WTC11 (cell line): ENCODE measurements at regions not wholly inside any gene's neighbourhood (a gene's known extent, or its start where the extent isn't known, plus 50 kb on each side); places are given as distances from the start of the nearest gene placed in this dataset.

ENCODE experiments used
- ATAC-seq: fragments of 200-7000 bp; cut with Tn5 transposase; 2 replicates; pipeline ENCODE4 v1.10.0; 2021; ENCODE audit warnings: mild to moderate bottlenecking, moderate library complexity
- CTCF ChIA-PET: fragments of 300-600 bp; sonication (Branson Sonifier 250); formaldehyde crosslinking; loops from one replicate; lab custom pipeline; 2021; ENCODE audit warnings: antibody characterized with exemption; lab: Charles Lee
- POLR2A ChIA-PET: fragments of 350-600 bp; sonication (Branson Sonifier 250); formaldehyde crosslinking; loops from one replicate; lab custom pipeline; 2021; ENCODE audit warnings: antibody characterized with exemption; lab: Charles Lee
- DNase-seq: peaks from one replicate; pipeline ENCODE4 v3.0.0; 2021; ENCODE audit warnings: low spot score
- H3K27ac Mint-ChIP-seq: 2 replicates; pipeline ENCODE4 v1.8.0; 2021; ENCODE audit warnings: mixed read lengths
- H3K27me3 Mint-ChIP-seq: 2 replicates; pipeline ENCODE4 v1.8.0; 2021; ENCODE audit warnings: low read depth, mild to moderate bottlenecking, moderate library complexity, mixed read lengths
- H3K36me3 Mint-ChIP-seq: 2 replicates; pipeline ENCODE4 v1.8.0; 2021; ENCODE audit warnings: mixed read lengths
- H3K4me1 Mint-ChIP-seq: 2 replicates; pipeline ENCODE4 v1.8.0; 2022; ENCODE audit warnings: mixed read lengths
- H3K4me3 Mint-ChIP-seq: 2 replicates; pipeline ENCODE4 v1.8.0; 2021; ENCODE audit warnings: mild to moderate bottlenecking, moderate library complexity, mixed read lengths
- H3K9me3 Mint-ChIP-seq: 2 replicates; pipeline ENCODE4 v1.8.0; 2021; ENCODE audit warnings: mixed read lengths
- ATF6 ChIP-seq: sonication (generic); formaldehyde crosslinking; IDR thresholded peaks from 2 replicates; pipeline ENCODE4 v1.8.1; 2023; ENCODE audit warnings: mild to moderate bottlenecking, missing genetic modification reagents
- ESRRA ChIP-seq: sonication (generic); formaldehyde crosslinking; IDR thresholded peaks from 2 replicates; pipeline ENCODE4 v1.8.1; 2022; ENCODE audit warnings: mild to moderate bottlenecking, missing genetic modification reagents, borderline replicate concordance
- GTF2I ChIP-seq: fragments of 250-450 bp; sonication (Bioruptor Pico); conservative IDR thresholded peaks from 2 replicates; pipeline ENCODE4 v1.4.0; 2021; ENCODE audit warnings: mild to moderate bottlenecking
- IRF1 ChIP-seq: sonication (generic); formaldehyde crosslinking; IDR thresholded peaks from 2 replicates; pipeline ENCODE4 v1.8.0; 2023; ENCODE audit warnings: missing genetic modification reagents
- MAX ChIP-seq: sonication (generic); formaldehyde crosslinking; IDR thresholded peaks from 2 replicates; pipeline ENCODE4 v1.8.0; 2022; ENCODE audit warnings: mild to moderate bottlenecking, missing genetic modification reagents
- ZNF219 ChIP-seq: sonication (generic); formaldehyde crosslinking; IDR thresholded peaks from 2 replicates; pipeline ENCODE4 v1.8.0; 2023; ENCODE audit warnings: missing genetic modification reagents, mild to moderate bottlenecking, borderline replicate concordance
- ZNF512 ChIP-seq: sonication (generic); formaldehyde crosslinking; IDR thresholded peaks from 2 replicates; pipeline ENCODE4 v1.8.1; 2022; ENCODE audit warnings: missing genetic modification reagents, borderline replicate concordance
- TF ChIP-seq, protein P1 (sequence below): fragments of 250-450 bp; sonication (Bioruptor Pico); IDR thresholded peaks from 2 replicates; pipeline ENCODE4 v1.9.0; 2021; ENCODE audit warnings: mild to moderate bottlenecking, borderline replicate concordance
- TF ChIP-seq, protein P2 (sequence below): sonication (generic); formaldehyde crosslinking; IDR thresholded peaks from 2 replicates; pipeline ENCODE4 v1.8.0; 2022; ENCODE audit warnings: mild to moderate bottlenecking, missing genetic modification reagents
- TF ChIP-seq, protein P3 (sequence below): sonication (generic); formaldehyde crosslinking; conservative IDR thresholded peaks from 2 replicates; pipeline ENCODE4 v1.8.1; 2023; ENCODE audit warnings: mild to moderate bottlenecking, low read depth, missing genetic modification reagents, moderate library complexity
- TF ChIP-seq, protein P4 (sequence below): fragments of 250-450 bp; sonication (Bioruptor Pico); IDR thresholded peaks from 2 replicates; pipeline ENCODE4 v2.1.2; 2022; ENCODE audit warnings: mild to moderate bottlenecking, moderate library complexity

GRCh38 chr6:99145738-99146137 lies 198.0 kb upstream of the FBXL4 start:
- POLR2A ChIA-PET = no interaction called here
- TF ChIP-seq, protein P1, sequence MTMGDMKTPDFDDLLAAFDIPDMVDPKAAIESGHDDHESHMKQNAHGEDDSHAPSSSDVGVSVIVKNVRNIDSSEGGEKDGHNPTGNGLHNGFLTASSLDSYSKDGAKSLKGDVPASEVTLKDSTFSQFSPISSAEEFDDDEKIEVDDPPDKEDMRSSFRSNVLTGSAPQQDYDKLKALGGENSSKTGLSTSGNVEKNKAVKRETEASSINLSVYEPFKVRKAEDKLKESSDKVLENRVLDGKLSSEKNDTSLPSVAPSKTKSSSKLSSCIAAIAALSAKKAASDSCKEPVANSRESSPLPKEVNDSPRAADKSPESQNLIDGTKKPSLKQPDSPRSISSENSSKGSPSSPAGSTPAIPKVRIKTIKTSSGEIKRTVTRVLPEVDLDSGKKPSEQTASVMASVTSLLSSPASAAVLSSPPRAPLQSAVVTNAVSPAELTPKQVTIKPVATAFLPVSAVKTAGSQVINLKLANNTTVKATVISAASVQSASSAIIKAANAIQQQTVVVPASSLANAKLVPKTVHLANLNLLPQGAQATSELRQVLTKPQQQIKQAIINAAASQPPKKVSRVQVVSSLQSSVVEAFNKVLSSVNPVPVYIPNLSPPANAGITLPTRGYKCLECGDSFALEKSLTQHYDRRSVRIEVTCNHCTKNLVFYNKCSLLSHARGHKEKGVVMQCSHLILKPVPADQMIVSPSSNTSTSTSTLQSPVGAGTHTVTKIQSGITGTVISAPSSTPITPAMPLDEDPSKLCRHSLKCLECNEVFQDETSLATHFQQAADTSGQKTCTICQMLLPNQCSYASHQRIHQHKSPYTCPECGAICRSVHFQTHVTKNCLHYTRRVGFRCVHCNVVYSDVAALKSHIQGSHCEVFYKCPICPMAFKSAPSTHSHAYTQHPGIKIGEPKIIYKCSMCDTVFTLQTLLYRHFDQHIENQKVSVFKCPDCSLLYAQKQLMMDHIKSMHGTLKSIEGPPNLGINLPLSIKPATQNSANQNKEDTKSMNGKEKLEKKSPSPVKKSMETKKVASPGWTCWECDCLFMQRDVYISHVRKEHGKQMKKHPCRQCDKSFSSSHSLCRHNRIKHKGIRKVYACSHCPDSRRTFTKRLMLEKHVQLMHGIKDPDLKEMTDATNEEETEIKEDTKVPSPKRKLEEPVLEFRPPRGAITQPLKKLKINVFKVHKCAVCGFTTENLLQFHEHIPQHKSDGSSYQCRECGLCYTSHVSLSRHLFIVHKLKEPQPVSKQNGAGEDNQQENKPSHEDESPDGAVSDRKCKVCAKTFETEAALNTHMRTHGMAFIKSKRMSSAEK (CRISPR knock-in tag) = no peak
- TF ChIP-seq ZNF219 (CRISPR knock-in tag) (no peak), IRF1 (no peak), ATF6 (CRISPR knock-in tag) (no peak), ZNF512 (CRISPR knock-in tag) (no peak), ESRRA (CRISPR knock-in tag) (no peak), MAX (CRISPR knock-in tag) (no peak), GTF2I (no peak)
- TF ChIP-seq, protein P2, sequence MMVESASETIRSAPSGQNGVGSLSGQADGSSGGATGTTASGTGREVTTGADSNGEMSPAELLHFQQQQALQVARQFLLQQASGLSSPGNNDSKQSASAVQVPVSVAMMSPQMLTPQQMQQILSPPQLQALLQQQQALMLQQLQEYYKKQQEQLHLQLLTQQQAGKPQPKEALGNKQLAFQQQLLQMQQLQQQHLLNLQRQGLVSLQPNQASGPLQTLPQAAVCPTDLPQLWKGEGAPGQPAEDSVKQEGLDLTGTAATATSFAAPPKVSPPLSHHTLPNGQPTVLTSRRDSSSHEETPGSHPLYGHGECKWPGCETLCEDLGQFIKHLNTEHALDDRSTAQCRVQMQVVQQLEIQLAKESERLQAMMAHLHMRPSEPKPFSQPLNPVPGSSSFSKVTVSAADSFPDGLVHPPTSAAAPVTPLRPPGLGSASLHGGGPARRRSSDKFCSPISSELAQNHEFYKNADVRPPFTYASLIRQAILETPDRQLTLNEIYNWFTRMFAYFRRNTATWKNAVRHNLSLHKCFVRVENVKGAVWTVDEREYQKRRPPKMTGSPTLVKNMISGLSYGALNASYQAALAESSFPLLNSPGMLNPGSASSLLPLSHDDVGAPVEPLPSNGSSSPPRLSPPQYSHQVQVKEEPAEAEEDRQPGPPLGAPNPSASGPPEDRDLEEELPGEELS = no peak
- TF ChIP-seq, protein P3, sequence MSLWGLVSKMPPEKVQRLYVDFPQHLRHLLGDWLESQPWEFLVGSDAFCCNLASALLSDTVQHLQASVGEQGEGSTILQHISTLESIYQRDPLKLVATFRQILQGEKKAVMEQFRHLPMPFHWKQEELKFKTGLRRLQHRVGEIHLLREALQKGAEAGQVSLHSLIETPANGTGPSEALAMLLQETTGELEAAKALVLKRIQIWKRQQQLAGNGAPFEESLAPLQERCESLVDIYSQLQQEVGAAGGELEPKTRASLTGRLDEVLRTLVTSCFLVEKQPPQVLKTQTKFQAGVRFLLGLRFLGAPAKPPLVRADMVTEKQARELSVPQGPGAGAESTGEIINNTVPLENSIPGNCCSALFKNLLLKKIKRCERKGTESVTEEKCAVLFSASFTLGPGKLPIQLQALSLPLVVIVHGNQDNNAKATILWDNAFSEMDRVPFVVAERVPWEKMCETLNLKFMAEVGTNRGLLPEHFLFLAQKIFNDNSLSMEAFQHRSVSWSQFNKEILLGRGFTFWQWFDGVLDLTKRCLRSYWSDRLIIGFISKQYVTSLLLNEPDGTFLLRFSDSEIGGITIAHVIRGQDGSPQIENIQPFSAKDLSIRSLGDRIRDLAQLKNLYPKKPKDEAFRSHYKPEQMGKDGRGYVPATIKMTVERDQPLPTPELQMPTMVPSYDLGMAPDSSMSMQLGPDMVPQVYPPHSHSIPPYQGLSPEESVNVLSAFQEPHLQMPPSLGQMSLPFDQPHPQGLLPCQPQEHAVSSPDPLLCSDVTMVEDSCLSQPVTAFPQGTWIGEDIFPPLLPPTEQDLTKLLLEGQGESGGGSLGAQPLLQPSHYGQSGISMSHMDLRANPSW (CRISPR knock-in tag) = no peak
- TF ChIP-seq, protein P4, sequence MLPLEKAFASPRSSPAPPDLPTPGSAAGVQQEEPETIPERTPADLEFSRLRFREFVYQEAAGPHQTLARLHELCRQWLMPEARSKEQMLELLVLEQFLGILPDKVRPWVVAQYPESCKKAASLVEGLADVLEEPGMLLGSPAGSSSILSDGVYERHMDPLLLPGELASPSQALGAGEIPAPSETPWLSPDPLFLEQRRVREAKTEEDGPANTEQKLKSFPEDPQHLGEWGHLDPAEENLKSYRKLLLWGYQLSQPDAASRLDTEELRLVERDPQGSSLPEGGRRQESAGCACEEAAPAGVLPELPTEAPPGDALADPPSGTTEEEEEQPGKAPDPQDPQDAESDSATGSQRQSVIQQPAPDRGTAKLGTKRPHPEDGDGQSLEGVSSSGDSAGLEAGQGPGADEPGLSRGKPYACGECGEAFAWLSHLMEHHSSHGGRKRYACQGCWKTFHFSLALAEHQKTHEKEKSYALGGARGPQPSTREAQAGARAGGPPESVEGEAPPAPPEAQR (CRISPR knock-in tag) = no peak

More at GRCh38 chr6:99145738-99146137, 198.0 kb upstream of the FBXL4 start:
- Mint-ChIP-seq H3K4me1 (peaks cover 10% of the 10 kb centered on the region), H3K27me3 (no peaks in the 10 kb centered on the region), H3K27ac (no peak overlapping the region), H3K36me3 (peaks cover 8% of the 10 kb centered on the region), H3K4me3 (no peak overlapping the region), H3K9me3 (peaks cover 8% of the 10 kb centered on the region)
- ATAC-seq (no peak), DNase-seq (no peak)
- CTCF ChIA-PET = interaction anchor here (1.4 kb wide), 1 partner anchor 96 kb away, joined by 4 read pairs; no protein-coding TSS in a partner anchor
